GM23338 (cell line): ENCODE measurements at regions not wholly inside any gene's neighbourhood (a gene's known extent, or its start where the extent isn't known, plus 50 kb on each side); places are given as distances from the start of the nearest gene placed in this dataset.

Experiments used
- ATAC-seq: fragments of 200-7000 bp; cut with Tn5 transposase; 3 replicates; pipeline ENCODE4 v1.9.1; 2020
- DNase-seq: peaks from one replicate; pipeline ENCODE4 v3.0.0-alpha.2; 2015; ENCODE audit warnings: low spot score
- H2AFZ ChIP-seq: fragments of 200-600 bp; sonication (generic); 2 replicates; pipeline ENCODE4 v1.8.0; 2016; ENCODE audit warnings: antibody characterized with exemption, mild to moderate bottlenecking, moderate library complexity
- H3F3A ChIP-seq: fragments of 200-600 bp; sonication (generic); replicated peaks from 2 replicates; pipeline ENCODE4 v1.8.0; 2017; ENCODE audit warnings: antibody characterized with exemption, mixed run types, low read depth
- H3K27ac ChIP-seq: fragments of 200-600 bp; sonication (generic); 2 replicates; pipeline ENCODE4 v1.6.1; 2016; ENCODE audit warnings: low read depth
- H3K27me3 ChIP-seq: fragments of 200-600 bp; sonication (generic); 2 replicates; pipeline ENCODE4 v1.8.0; 2016; ENCODE audit warnings: mild to moderate bottlenecking, mixed run types, moderate library complexity; ENCODE audit not compliant: insufficient read depth
- H3K36me3 ChIP-seq: fragments of 200-600 bp; sonication (generic); 2 replicates; pipeline ENCODE4 v1.8.0; 2016; ENCODE audit warnings: mild to moderate bottlenecking; ENCODE audit not compliant: insufficient read depth
- H3K4me1 ChIP-seq: fragments of 200-600 bp; sonication (generic); 2 replicates; pipeline ENCODE4 v1.8.0; 2016; ENCODE audit warnings: mild to moderate bottlenecking, moderate library complexity; ENCODE audit not compliant: insufficient read depth
- H3K4me2 ChIP-seq: fragments of 200-600 bp; sonication (generic); 2 replicates; pipeline ENCODE4 v1.7.1; 2017; ENCODE audit warnings: mixed run types
- H3K4me3 ChIP-seq: fragments of 200-600 bp; sonication (generic); 2 replicates; pipeline ENCODE4 v1.6.1; 2016; ENCODE audit warnings: mixed run types
- H3K79me2 ChIP-seq: fragments of 200-600 bp; sonication (generic); replicated peaks from 2 replicates; pipeline ENCODE4 v1.8.0; 2017; ENCODE audit warnings: mild to moderate bottlenecking; ENCODE audit not compliant: insufficient read depth
- H3K9me2 ChIP-seq: fragments of 200-600 bp; sonication (generic); 2 replicates; pipeline ENCODE4 v1.8.0; 2017; ENCODE audit not compliant: insufficient read depth
- H4K20me1 ChIP-seq: fragments of 200-600 bp; sonication (generic); replicated peaks from 2 replicates; pipeline ENCODE4 v1.8.0; 2017; ENCODE audit warnings: mild to moderate bottlenecking; ENCODE audit not compliant: insufficient read depth
- H3K27ac Mint-ChIP-seq: 2 replicates; pipeline ENCODE4 v1.8.0; 2020; ENCODE audit warnings: inconsistent platforms, mild to moderate bottlenecking, moderate library complexity, mixed read lengths
- H3K27me3 Mint-ChIP-seq: 3 replicates; pipeline ENCODE4 v1.8.0; 2022; ENCODE audit warnings: low read depth, mild to moderate bottlenecking, moderate library complexity, mixed read lengths, inconsistent platforms; ENCODE audit not compliant: insufficient read depth, poor library complexity
- H3K36me3 Mint-ChIP-seq: 3 replicates; pipeline ENCODE4 v1.8.0; 2021; ENCODE audit warnings: low read depth, mild to moderate bottlenecking, inconsistent platforms, moderate library complexity, mixed read lengths
- H3K4me1 Mint-ChIP-seq: 3 replicates; pipeline ENCODE4 v1.8.0; 2020; ENCODE audit warnings: mild to moderate bottlenecking, inconsistent platforms, mixed read lengths
- H3K4me3 Mint-ChIP-seq: 3 replicates; pipeline ENCODE4 v1.8.0; 2021; ENCODE audit warnings: moderate library complexity, mild to moderate bottlenecking, inconsistent platforms, mixed read lengths
- H3K9me3 Mint-ChIP-seq: 3 replicates; pipeline ENCODE4 v1.8.0; 2020; ENCODE audit warnings: moderate library complexity, mild to moderate bottlenecking, inconsistent platforms, mixed read lengths
- CREB1 ChIP-seq: fragments of 250-450 bp; sonication (Bioruptor Pico); IDR thresholded peaks from 2 replicates; pipeline ENCODE4 v1.5.0; 2020; ENCODE audit warnings: low read depth, mild to moderate bottlenecking, moderate library complexity
- CTCF ChIP-seq, 2 experiments: fragments of 200-600 bp in 1 of 2; sonication (generic) in 1 of 2; conservative IDR thresholded peaks; 2 replicates each; pipeline versions ENCODE4 v1.5.1 to v1.6.1; 2016 to 2017; ENCODE audit warnings: antibody characterized with exemption in 2 of 2, low read depth in 2 of 2, mild to moderate bottlenecking in 2 of 2, moderate library complexity in 1 of 2
- ETS1 ChIP-seq: IDR thresholded peaks from 2 replicates; pipeline ENCODE4 v1.6.1; 2016; ENCODE audit warnings: antibody characterized with exemption
- EZH2 ChIP-seq: fragments of 200-600 bp; sonication (generic); IDR thresholded peaks from one replicate; pipeline ENCODE4 v1.8.0; 2017; ENCODE audit warnings: antibody characterized with exemption, mild to moderate bottlenecking, low read depth; ENCODE audit not compliant: unreplicated experiment
- EZH2phosphoT487 ChIP-seq: fragments of 200-600 bp; sonication (generic); IDR thresholded peaks from one replicate; pipeline ENCODE4 v1.8.1; 2018; ENCODE audit warnings: antibody characterized with exemption; ENCODE audit not compliant: unreplicated experiment
- JUNB ChIP-seq: IDR thresholded peaks from one replicate; pipeline ENCODE4 v1.6.1; 2016; ENCODE audit warnings: antibody characterized with exemption; ENCODE audit not compliant: unreplicated experiment
- NANOG ChIP-seq: IDR thresholded peaks from 2 replicates; pipeline ENCODE4 v1.6.1; 2016; ENCODE audit warnings: antibody characterized with exemption, borderline replicate concordance
- POLR2AphosphoS5 ChIP-seq: IDR thresholded peaks from 2 replicates; pipeline ENCODE4 v1.6.1; 2016; ENCODE audit warnings: antibody characterized with exemption, low read depth
- REST ChIP-seq: IDR thresholded peaks from one replicate; pipeline ENCODE4 v1.6.1; 2018; ENCODE audit warnings: antibody characterized with exemption; ENCODE audit not compliant: unreplicated experiment
- STAT1 ChIP-seq: IDR thresholded peaks from one replicate; pipeline ENCODE4 v1.6.1; 2016; ENCODE audit warnings: antibody characterized with exemption; ENCODE audit not compliant: unreplicated experiment
- ZNF114 ChIP-seq: fragments of 250-450 bp; sonication (Bioruptor Pico); IDR thresholded peaks from 2 replicates; pipeline ENCODE4 v1.5.0; 2020; ENCODE audit warnings: mild to moderate bottlenecking, moderate library complexity
- ZNF331 ChIP-seq: fragments of 250-450 bp; sonication (Bioruptor Pico); IDR thresholded peaks from 2 replicates; pipeline ENCODE4 v1.5.0; 2020; ENCODE audit warnings: low read depth, mild to moderate bottlenecking, moderate library complexity
- ZNF462 ChIP-seq: fragments of 250-450 bp; sonication (Bioruptor Pico); IDR thresholded peaks from 2 replicates; pipeline ENCODE4 v1.5.0; 2020; ENCODE audit warnings: mild to moderate bottlenecking, moderate library complexity

- Mint-ChIP-seq H3K9me3 (peaks cover 2% of the 10 kb centered on the region; the same call in 2 of the 3 replicates), H3K27me3 (no peaks in the 10 kb centered on the region), H3K27ac (no peak overlapping the region), H3K4me1 (no peaks in the 10 kb centered on the region), H3K4me3 (no peak overlapping the region), H3K36me3 (no peaks in the 10 kb centered on the region)
- Histone ChIP-seq H3K27me3 (no peaks in the 10 kb centered on the region), H3K4me3 (no peak overlapping the region), H3K79me2 (no peaks in the 10 kb centered on the region), H4K20me1 (no peaks in the 10 kb centered on the region), H2AFZ (no peak overlapping the region), H3K9me2 (no peaks in the 10 kb centered on the region), H3F3A (no peaks in the 10 kb centered on the region), H3K4me1 (no peaks in the 10 kb centered on the region), H3K36me3 (no peaks in the 10 kb centered on the region), H3K4me2 (no peak overlapping the region), H3K27ac (no peak overlapping the region)
- DNase-seq (no peak), ATAC-seq (no peak)
- no peak for TF ChIP-seq NANOG
- no peak for TF ChIP-seq CTCF (conservative IDR thresholded peaks at IDR 0.05; ENCODE audit: low read depth in 2 of 2)
- TF ChIP-seq CREB1 (CRISPR knock-in tag), result no peak
- TF ChIP-seq ZNF331 (CRISPR knock-in tag), result no peak
- no peak for TF ChIP-seq EZH2phosphoT487
- TF ChIP-seq JUNB, result no peak
- TF ChIP-seq STAT1, result no peak
- TF ChIP-seq ZNF462 (CRISPR knock-in tag), result no peak
- no peak for TF ChIP-seq EZH2
- no peak for TF ChIP-seq REST
- no peak for TF ChIP-seq ZNF114 (CRISPR knock-in tag)
- no peak for TF ChIP-seq POLR2AphosphoS5
- TF ChIP-seq ETS1, result no peak
Observed at GRCh38 chr11:39784873-39785272, 1674.6 kb downstream of the LRRC4C start.
